Astrocyte (in vitro differentiated cells and primary cell): ENCODE measurements at regions not wholly inside any gene's neighbourhood (a gene's known extent, or its start where the extent isn't known, plus 50 kb on each side); places are given as distances from the start of the nearest gene placed in this dataset.

Source experiments
- DNase-seq: peaks from one replicate; pipeline ENCODE4 v3.0.0-alpha.2; 2010; ENCODE audit warnings: low read depth
- FAIRE-seq: peaks from 2 replicates; lab custom pipeline; 2011; peaks lifted over from hg19 to GRCh38; lab: Jason Lieb, UNC
- H2AFZ ChIP-seq: 2 replicates; pipeline ENCODE4 v1.6.0; 2012; ENCODE audit warnings: low read depth, low read length, inconsistent platforms
- H3K27ac ChIP-seq: 2 replicates; pipeline ENCODE4 v1.5.1; 2011; ENCODE audit warnings: low read depth, low read length, inconsistent platforms
- H3K27me3 ChIP-seq: 2 replicates; pipeline ENCODE4 v1.6.0; 2011; ENCODE audit warnings: low read length, inconsistent platforms; ENCODE audit not compliant: insufficient read depth
- H3K36me3 ChIP-seq: 2 replicates; pipeline ENCODE4 v1.5.1; 2011; ENCODE audit warnings: low read length, inconsistent platforms; ENCODE audit not compliant: insufficient read depth
- H3K4me1 ChIP-seq: 2 replicates; pipeline ENCODE4 v1.5.1; 2011; ENCODE audit warnings: low read length, inconsistent platforms; ENCODE audit not compliant: insufficient read depth
- H3K4me2 ChIP-seq: 2 replicates; pipeline ENCODE4 v1.6.0; 2012; ENCODE audit warnings: low read length, inconsistent platforms
- H3K4me3 ChIP-seq: 2 replicates; pipeline ENCODE4 v1.5.1; 2011; ENCODE audit warnings: low read depth, mild to moderate bottlenecking, low read length, inconsistent platforms; ENCODE audit not compliant: insufficient read depth
- H3K79me2 ChIP-seq: 2 replicates; pipeline ENCODE4 v1.6.0; 2012; ENCODE audit warnings: mild to moderate bottlenecking, low read length, inconsistent platforms; ENCODE audit not compliant: insufficient read depth
- H3K9ac ChIP-seq: 2 replicates; pipeline ENCODE4 v1.6.0; 2012; ENCODE audit warnings: mild to moderate bottlenecking, low read length, inconsistent platforms
- H3K9me3 ChIP-seq: 2 replicates; pipeline ENCODE4 v1.5.1; 2012; ENCODE audit warnings: low read depth, mild to moderate bottlenecking, low read length, inconsistent platforms; ENCODE audit not compliant: insufficient read depth
- H4K20me1 ChIP-seq: 2 replicates; pipeline ENCODE4 v1.6.0; 2012; ENCODE audit warnings: low read length, inconsistent platforms; ENCODE audit not compliant: insufficient read depth
- H3K27ac Mint-ChIP-seq: one replicate; pipeline ENCODE4 v1.8.0; 2021; ENCODE audit warnings: mild to moderate bottlenecking, mixed read lengths; ENCODE audit not compliant: unreplicated experiment
- H3K27me3 Mint-ChIP-seq: one replicate; pipeline ENCODE4 v1.8.0; 2021; ENCODE audit warnings: low read depth, mixed read lengths; ENCODE audit not compliant: unreplicated experiment
- H3K36me3 Mint-ChIP-seq: one replicate; pipeline ENCODE4 v1.8.0; 2021; ENCODE audit warnings: low read depth, mixed read lengths; ENCODE audit not compliant: unreplicated experiment
- H3K4me1 Mint-ChIP-seq: one replicate; pipeline ENCODE4 v1.8.0; 2021; ENCODE audit warnings: low read depth, mixed read lengths; ENCODE audit not compliant: unreplicated experiment
- H3K4me3 Mint-ChIP-seq: one replicate; pipeline ENCODE4 v1.8.0; 2021; ENCODE audit warnings: mild to moderate bottlenecking, moderate library complexity, mixed read lengths; ENCODE audit not compliant: unreplicated experiment
- H3K9me3 Mint-ChIP-seq: one replicate; pipeline ENCODE4 v1.8.0; 2021; ENCODE audit warnings: mild to moderate bottlenecking, mixed read lengths; ENCODE audit not compliant: unreplicated experiment
- EZH2 ChIP-seq: IDR thresholded peaks from 2 replicates; pipeline ENCODE4 v1.6.1; 2012; ENCODE audit warnings: mild to moderate bottlenecking, low read length, inconsistent platforms; ENCODE audit not compliant: insufficient read depth
- TF ChIP-seq, protein P1 (sequence below): IDR thresholded peaks from 2 replicates; pipeline ENCODE4 v1.5.1; 2011; ENCODE audit warnings: low read depth, mild to moderate bottlenecking, inconsistent platforms, low read length, moderate library complexity; ENCODE audit not compliant: insufficient read depth

GRCh38 chr5:137563301-137563645 is 64.1 kb upstream of the SPOCK1 start:
- DNase-seq (no peak), FAIRE-seq (no peak)
- H3K27me3 Mint-ChIP-seq, result peaks cover 7% of the 10 kb centered on the region
- Histone ChIP-seq H3K79me2 (no peaks in the 10 kb centered on the region), H3K9me3 (no peaks in the 10 kb centered on the region), H2AFZ (no peak overlapping the region), H3K9ac (no peak overlapping the region), H3K36me3 (no peaks in the 10 kb centered on the region), H3K27me3 (no peaks in the 10 kb centered on the region), H3K27ac (no peak overlapping the region), H4K20me1 (no peaks in the 10 kb centered on the region), H3K4me3 (no peak overlapping the region), H3K4me1 (peaks cover 49% of the 10 kb centered on the region), H3K4me2 (peak overlapping the region; percentile 57)
- H3K36me3 Mint-ChIP-seq, result no peaks in the 10 kb centered on the region
- H3K9me3 Mint-ChIP-seq, result no peaks in the 10 kb centered on the region
- no peak for TF ChIP-seq EZH2
- TF ChIP-seq, protein P1, sequence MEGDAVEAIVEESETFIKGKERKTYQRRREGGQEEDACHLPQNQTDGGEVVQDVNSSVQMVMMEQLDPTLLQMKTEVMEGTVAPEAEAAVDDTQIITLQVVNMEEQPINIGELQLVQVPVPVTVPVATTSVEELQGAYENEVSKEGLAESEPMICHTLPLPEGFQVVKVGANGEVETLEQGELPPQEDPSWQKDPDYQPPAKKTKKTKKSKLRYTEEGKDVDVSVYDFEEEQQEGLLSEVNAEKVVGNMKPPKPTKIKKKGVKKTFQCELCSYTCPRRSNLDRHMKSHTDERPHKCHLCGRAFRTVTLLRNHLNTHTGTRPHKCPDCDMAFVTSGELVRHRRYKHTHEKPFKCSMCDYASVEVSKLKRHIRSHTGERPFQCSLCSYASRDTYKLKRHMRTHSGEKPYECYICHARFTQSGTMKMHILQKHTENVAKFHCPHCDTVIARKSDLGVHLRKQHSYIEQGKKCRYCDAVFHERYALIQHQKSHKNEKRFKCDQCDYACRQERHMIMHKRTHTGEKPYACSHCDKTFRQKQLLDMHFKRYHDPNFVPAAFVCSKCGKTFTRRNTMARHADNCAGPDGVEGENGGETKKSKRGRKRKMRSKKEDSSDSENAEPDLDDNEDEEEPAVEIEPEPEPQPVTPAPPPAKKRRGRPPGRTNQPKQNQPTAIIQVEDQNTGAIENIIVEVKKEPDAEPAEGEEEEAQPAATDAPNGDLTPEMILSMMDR, result no peak
- no peak overlapping the region for H3K4me3 Mint-ChIP-seq
- peak overlapping the region; percentile 23 for H3K27ac Mint-ChIP-seq
- H3K4me1 Mint-ChIP-seq, result peaks cover 31% of the 10 kb centered on the region

DNA sequence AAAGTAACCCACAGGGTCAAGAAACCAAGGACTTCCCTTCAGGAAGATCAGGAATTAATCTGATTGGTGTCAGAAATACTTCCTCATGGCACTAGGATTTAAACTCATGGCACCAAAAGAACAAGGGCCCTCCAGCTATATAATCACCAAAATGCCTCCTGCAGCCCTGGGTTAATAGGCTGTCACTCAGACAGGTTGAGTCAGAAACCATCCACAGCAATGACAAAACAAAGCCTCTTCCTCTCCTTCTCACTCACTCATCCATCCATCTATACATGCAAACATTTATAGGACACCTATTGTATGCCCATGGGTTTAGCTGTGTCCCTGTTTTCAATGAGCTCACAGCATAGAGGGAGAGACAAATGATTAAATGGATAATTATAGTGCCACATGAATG is 62.5 kb upstream of the SPOCK1 start:
- H3K9me3 Mint-ChIP-seq, result peaks cover 2% of the 10 kb centered on the region
- no peak overlapping the region for H3K27ac ChIP-seq
- no peak for FAIRE-seq
- H3K4me3 Mint-ChIP-seq, result no peak overlapping the region
- H3K79me2 ChIP-seq, result no peaks in the 10 kb centered on the region
- peak; percentile 40 for DNase-seq
- H3K4me1 Mint-ChIP-seq, result peaks cover 31% of the 10 kb centered on the region
- H3K9me3 ChIP-seq, result no peaks in the 10 kb centered on the region
- H3K27me3 ChIP-seq, result no peaks in the 10 kb centered on the region
- H3K9ac ChIP-seq, result no peak overlapping the region
- H3K27me3 Mint-ChIP-seq, result peaks cover 6% of the 10 kb centered on the region
- H3K4me2 ChIP-seq, result no peak overlapping the region
- TF ChIP-seq, protein P1, result no peak
- no peak for TF ChIP-seq EZH2
- no peaks in the 10 kb centered on the region for H4K20me1 ChIP-seq
- no peak overlapping the region for H3K27ac Mint-ChIP-seq
- H3K36me3 ChIP-seq, result no peaks in the 10 kb centered on the region
- H3K4me3 ChIP-seq, result no peak overlapping the region
- no peaks in the 10 kb centered on the region for H3K36me3 Mint-ChIP-seq
- no peak overlapping the region for H2AFZ ChIP-seq
- peaks cover 48% of the 10 kb centered on the region for H3K4me1 ChIP-seq

DNA sequence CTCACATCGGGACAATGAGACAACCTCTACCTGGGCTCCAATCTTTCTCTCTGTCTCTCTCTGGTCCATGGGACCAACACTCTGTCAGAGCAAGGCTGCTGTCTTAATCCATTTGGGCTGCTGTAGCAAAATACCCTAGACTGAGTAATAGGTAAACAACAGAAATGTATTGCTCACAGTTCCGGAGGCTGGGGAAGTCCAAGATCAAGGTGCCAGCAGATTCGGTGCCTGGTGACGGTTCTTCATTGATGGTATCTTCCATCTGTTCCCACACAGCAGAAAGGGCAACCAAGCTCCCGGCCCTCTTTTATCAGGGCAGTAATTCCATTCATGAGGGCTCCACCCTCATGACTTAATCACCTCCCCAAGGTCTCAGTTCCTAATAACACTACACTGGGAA is 61.3 kb upstream of the SPOCK1 start:
- peaks cover 37% of the 10 kb centered on the region for H3K4me1 ChIP-seq
- H3K9ac ChIP-seq, result no peak overlapping the region
- TF ChIP-seq EZH2, result no peak
- TF ChIP-seq, protein P1, result no peak
- H3K36me3 ChIP-seq, result no peaks in the 10 kb centered on the region
- no peaks in the 10 kb centered on the region for H4K20me1 ChIP-seq
- Mint-ChIP-seq H3K9me3 (peaks cover 2% of the 10 kb centered on the region), H3K27me3 (peaks cover 6% of the 10 kb centered on the region), H3K4me1 (peaks cover 20% of the 10 kb centered on the region), H3K36me3 (no peaks in the 10 kb centered on the region), H3K27ac (no peak overlapping the region), H3K4me3 (no peak overlapping the region)
- no peaks in the 10 kb centered on the region for H3K9me3 ChIP-seq
- no peak overlapping the region for H3K27ac ChIP-seq
- FAIRE-seq (no peak), DNase-seq (peak; percentile 54)
- H3K79me2 ChIP-seq, result no peaks in the 10 kb centered on the region
- H3K4me2 ChIP-seq, result peak overlapping the region; percentile 13
- H3K27me3 ChIP-seq, result no peaks in the 10 kb centered on the region
- H2AFZ ChIP-seq, result no peak overlapping the region
- no peak overlapping the region for H3K4me3 ChIP-seq
